Bone marrow (tissue), 2 donors: ENCODE measurements at regions not wholly inside any gene's neighbourhood (a gene's known extent, or its start where the extent isn't known, plus 50 kb on each side); places are given as distances from the start of the nearest gene placed in this dataset.
"Not testable (repeated sequence)": the region's sequence is repeated elsewhere in the genome, so short reads cannot be mapped to it uniquely, and the experiment has no call there.

Experiments
- DNase-seq, 2 donors: peaks; one replicate each; lab custom pipeline; 2025; lab: John Stamatoyannopoulos, UW

- no peak for DNase-seq
Measured at GRCh38 chr4:112946127-112946526, 103.3 kb upstream of the ANK2 start.

GRCh38 chr4:112947616-112948015 lies 101.8 kb upstream of the ANK2 start:
- no peak for DNase-seq

GRCh38 chr4:112951362-112952312 lies 97.8 kb upstream of the ANK2 start:
- DNase-seq = no peak

- no peak for DNase-seq
Measured at GRCh38 chr4:112952313-112952700, 97.1 kb upstream of the ANK2 start.

GRCh38 chr4:112953262-112953661 lies 96.2 kb upstream of the ANK2 start:
- DNase-seq = no peak

GRCh38 chr4:112954286-112954685 lies 95.2 kb upstream of the ANK2 start:
- DNase-seq = no peak

GRCh38 chr4:112956484-112956896 lies 93.0 kb upstream of the ANK2 start:
- no peak for DNase-seq

GRCh38 chr4:112957764-112958163 lies 91.7 kb upstream of the ANK2 start:
- not testable (repeated sequence) for DNase-seq

GRCh38 chr4:112966701-112967488 lies 82.6 kb upstream of the ANK2 start:
- DNase-seq = no peak

GRCh38 chr4:112968451-112969159 lies 80.8 kb upstream of the ANK2 start:
- DNase-seq = no peak

GRCh38 chr4:112970903-112971302 lies 78.5 kb upstream of the ANK2 start:
- DNase-seq = no peak

- DNase-seq = no peak
Measured at GRCh38 chr4:112973750-112974251, 75.7 kb upstream of the ANK2 start.

GRCh38 chr4:112975567-112976355 lies 73.7 kb upstream of the ANK2 start:
- DNase-seq = no peak

GRCh38 chr4:112978691-112979472 lies 70.6 kb upstream of the ANK2 start:
- DNase-seq = no peak

- DNase-seq = no peak
Measured at GRCh38 chr4:112979881-112980421, 69.5 kb upstream of the ANK2 start.

- no peak for DNase-seq
Measured at GRCh38 chr4:112982680-112983079, 66.8 kb upstream of the ANK2 start.

GRCh38 chr4:112994732-112995464 lies 54.6 kb upstream of the ANK2 start:
- no peak for DNase-seq
